GM12875 (cell line): ENCODE measurements at regions not wholly inside any gene's neighbourhood (a gene's known extent, or its start where the extent isn't known, plus 50 kb on each side); places are given as distances from the start of the nearest gene placed in this dataset.

Experiments
- H3K4me3 ChIP-seq: one replicate; pipeline ENCODE4 v1.5.1; 2011; ENCODE audit warnings: low read depth, low read length, control low read depth
- TF ChIP-seq, protein P1 (sequence below): IDR thresholded peaks from 2 replicates; pipeline ENCODE4 v1.5.1; 2011; ENCODE audit warnings: low read depth, mild to moderate bottlenecking, control low read depth, inconsistent platforms, low read length, moderate library complexity, borderline replicate concordance; ENCODE audit not compliant: insufficient read depth

DNA sequence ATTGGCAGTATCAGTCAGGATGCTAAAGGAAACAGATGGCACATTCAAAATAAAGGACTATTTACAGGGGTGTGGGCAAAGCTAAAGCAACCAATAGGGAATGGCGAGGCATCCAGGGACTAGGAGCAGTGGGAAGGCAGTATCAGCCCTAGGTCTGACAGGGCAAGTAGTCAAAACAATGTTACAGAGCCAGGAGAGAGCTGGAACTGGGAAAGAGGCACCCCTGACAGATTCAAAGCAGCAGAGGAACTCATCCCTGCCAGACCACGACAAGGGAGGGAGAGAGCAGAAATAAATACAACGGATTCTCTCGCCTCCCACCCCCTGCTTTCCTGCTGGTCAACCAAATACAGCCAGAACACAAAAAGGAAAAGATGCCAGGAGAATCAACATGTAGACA is 371.5 kb downstream of the NR2F1-AS1 start:
- TF ChIP-seq, protein P1, sequence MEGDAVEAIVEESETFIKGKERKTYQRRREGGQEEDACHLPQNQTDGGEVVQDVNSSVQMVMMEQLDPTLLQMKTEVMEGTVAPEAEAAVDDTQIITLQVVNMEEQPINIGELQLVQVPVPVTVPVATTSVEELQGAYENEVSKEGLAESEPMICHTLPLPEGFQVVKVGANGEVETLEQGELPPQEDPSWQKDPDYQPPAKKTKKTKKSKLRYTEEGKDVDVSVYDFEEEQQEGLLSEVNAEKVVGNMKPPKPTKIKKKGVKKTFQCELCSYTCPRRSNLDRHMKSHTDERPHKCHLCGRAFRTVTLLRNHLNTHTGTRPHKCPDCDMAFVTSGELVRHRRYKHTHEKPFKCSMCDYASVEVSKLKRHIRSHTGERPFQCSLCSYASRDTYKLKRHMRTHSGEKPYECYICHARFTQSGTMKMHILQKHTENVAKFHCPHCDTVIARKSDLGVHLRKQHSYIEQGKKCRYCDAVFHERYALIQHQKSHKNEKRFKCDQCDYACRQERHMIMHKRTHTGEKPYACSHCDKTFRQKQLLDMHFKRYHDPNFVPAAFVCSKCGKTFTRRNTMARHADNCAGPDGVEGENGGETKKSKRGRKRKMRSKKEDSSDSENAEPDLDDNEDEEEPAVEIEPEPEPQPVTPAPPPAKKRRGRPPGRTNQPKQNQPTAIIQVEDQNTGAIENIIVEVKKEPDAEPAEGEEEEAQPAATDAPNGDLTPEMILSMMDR: no peak
- H3K4me3 ChIP-seq: no peak overlapping the region

DNA sequence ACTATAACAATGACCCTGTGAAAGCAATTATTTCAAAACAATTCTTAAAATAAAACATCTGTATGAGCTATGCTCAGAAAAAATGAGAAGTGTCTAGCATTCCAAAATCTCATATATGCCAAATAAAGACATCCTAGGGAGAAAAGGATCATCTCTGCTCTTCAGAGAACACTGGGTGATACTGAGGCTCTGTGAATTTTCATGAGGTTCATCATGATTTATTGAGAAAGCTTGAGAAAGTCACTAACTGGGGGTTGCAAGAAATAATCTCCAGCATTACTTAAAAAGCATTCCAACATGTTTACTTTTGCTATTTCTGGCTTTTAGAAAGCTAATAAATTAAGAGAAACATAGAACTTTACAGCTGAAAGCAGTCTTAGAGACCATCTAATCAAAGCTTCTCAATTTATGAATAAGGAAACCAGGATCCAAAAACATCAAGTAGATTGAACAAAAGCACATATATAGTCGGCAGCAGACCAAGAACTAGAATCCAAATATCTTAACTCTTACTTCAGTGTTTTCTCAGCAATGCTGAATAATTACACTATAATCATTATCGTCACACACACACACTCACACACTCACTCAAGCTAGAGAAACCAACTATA is 372.8 kb downstream of the NR2F1-AS1 start:
- TF ChIP-seq, protein P1: no peak

DNA sequence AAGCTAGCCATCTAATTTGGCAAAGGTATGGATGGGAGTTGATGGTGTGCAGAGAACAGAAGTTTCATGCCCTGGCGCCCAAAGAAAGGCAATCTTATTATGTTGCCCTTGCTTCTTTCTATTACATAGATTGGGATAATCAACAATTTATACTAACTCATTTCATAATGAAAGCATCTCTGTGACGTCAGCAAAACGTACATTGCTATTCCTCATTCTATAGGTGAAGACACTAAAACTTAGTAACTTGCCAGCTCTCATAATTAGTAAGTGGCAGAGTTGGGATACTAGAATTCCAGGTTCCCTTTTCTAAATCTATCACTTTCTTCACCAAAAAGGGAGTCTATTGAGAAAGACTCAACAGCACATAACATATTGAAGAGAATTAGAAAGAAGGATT is 374.8 kb downstream of the NR2F1-AS1 start:
- no peak overlapping the region for H3K4me3 ChIP-seq
- TF ChIP-seq, protein P1: no peak

More for the DNA sequence above, 372.8 kb downstream of the NR2F1-AS1 start:
- no peak overlapping the region for H3K4me3 ChIP-seq

DNA sequence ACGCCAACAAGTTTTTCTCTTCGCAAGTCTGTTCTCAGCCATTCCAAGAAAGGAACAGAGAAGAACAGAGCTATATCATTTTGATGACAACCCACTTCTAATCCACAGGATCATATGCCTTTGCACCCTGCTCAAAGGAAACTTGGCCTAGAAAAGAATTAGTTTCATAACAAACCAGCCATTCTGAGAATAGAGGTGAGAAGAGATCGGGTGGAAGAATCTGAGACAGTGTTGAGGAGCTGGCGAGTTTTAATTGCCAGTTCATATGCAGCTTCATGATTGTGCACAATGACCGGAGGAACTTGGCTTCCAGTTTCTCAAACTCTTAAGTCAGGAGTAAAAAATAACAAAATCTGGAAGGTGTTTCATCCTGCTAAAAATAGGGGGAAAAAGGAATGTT is 380.0 kb downstream of the NR2F1-AS1 start:
- no peak overlapping the region for H3K4me3 ChIP-seq
- TF ChIP-seq, protein P1: no peak

DNA sequence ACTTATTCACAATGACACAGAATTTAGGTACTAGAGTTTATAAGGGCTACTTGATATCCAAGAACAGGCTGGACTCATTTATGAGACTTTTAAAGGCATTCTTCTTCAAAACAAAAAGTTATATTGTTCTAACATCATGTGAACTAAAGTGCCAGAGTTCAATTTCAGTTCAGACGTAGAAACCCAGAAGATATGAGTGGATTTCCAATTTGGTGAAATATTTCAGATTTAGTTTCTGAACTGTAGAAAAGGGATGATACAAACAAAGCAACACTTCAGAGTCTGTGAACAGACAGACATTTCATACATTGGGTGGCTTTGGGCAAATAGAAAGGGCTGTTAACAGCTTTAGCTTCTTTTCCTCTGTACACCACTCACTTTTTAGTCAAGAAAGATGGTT is 384.0 kb downstream of the NR2F1-AS1 start:
- TF ChIP-seq, protein P1: no peak
- H3K4me3 ChIP-seq: no peak overlapping the region

DNA sequence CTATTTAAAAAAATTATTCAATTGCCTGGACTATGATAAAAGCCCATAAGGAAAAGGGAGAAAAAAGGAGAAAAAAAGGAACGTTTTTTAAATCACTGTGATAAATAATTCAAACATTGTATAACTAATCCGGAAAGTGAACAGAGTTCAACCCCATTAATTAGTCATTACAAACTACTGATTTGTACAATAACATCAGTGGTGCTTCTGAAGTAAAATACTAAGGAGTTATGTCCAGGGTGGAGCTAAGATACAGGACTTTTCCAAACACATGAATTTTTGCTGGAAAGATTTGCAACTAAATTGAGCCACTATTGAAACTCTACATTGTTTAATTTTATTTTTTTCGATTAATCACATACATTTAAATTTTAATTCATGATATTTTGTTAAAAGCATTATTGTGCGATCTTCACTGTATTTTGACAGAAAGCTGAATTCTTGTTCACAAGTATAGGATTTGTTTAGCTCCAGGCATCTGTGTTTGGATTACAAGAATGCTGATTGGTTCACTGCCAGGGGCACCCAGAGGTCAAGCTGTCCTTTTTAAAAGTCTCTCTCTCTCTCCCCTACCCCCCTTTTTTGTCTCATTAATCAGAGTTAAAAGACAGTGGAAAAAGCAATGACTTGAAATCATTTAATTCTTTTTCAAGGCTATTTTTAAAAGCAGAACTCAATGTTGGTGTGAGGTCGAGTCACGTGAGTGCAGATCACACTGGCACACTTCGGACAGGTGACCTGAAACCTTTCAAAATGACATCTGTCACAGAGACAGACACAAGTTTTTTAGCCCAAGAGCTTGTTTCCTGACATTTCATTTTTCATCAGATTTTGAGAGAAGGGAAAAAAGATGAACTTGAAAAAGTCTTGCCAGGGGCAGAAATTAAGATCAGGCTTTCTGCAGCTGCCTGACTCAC is 387.3 kb downstream of the NR2F1-AS1 start:
- H3K4me3 ChIP-seq: no peak overlapping the region
- TF ChIP-seq, protein P1: no peak

DNA sequence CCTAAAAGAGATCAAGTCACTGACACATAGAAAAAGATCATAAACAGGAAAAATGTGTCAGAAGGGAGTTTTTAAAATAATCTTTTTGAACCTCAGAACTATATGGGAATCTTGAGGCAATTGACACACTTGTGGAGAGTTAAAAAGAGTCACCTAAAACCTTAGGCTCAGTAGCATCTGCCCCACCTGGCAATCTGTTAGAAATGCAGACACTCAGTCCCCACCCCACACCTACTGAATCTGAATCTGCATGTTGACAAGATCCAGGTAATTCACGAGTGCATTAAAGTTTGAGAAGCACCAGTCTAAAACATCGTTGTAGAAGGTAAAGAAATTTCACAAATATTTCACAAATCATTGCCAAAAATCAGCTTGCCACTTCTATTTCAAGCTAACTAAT is 388.3 kb downstream of the NR2F1-AS1 start:
- TF ChIP-seq, protein P1: no peak
- no peak overlapping the region for H3K4me3 ChIP-seq
